HCT116 (cell line): ENCODE measurements at regions not wholly inside any gene's neighbourhood (a gene's known extent, or its start where the extent isn't known, plus 50 kb on each side); places are given as distances from the start of the nearest gene placed in this dataset.

ENCODE experiments used
- CBX3 ChIP-seq: IDR thresholded peaks from 2 replicates; pipeline ENCODE4 v1.6.1; 2012; ENCODE audit warnings: low read depth
- EZH2 ChIP-seq: fragments of 200-600 bp; sonication (generic); IDR thresholded peaks from 2 replicates; pipeline ENCODE4 v1.6.1; 2017; ENCODE audit warnings: antibody characterized with exemption, mixed run types
- EZH2phosphoT487 ChIP-seq: fragments of 200-600 bp; IDR thresholded peaks from 2 replicates; pipeline ENCODE4 v1.6.1; 2018; ENCODE audit warnings: antibody characterized with exemption, borderline replicate concordance
- JUND ChIP-seq: IDR thresholded peaks from 2 replicates; pipeline ENCODE4 v1.6.1; 2012
- POLR2A ChIP-seq: IDR thresholded peaks from 2 replicates; pipeline ENCODE4 v1.7.0; 2011; ENCODE audit warnings: borderline replicate concordance; ENCODE audit not compliant: insufficient read depth, insufficient read length; ENCODE audit errors: extremely low read depth
- POLR2AphosphoS5 ChIP-seq: IDR thresholded peaks from 2 replicates; pipeline ENCODE4 v1.6.1; 2011; ENCODE audit warnings: mild to moderate bottlenecking, low read depth, low read length, moderate library complexity
- SIN3A ChIP-seq: IDR thresholded peaks from 2 replicates; pipeline ENCODE4 v1.6.1; 2012; ENCODE audit warnings: low read depth
- SP1 ChIP-seq: IDR thresholded peaks from 2 replicates; pipeline ENCODE4 v1.6.1; 2012; ENCODE audit warnings: low read depth
- SRF ChIP-seq: IDR thresholded peaks from 2 replicates; pipeline ENCODE4 v1.6.1; 2012; ENCODE audit warnings: low read depth
- TCF7L2 ChIP-seq: IDR thresholded peaks from 2 replicates; pipeline ENCODE4 v1.7.0; 2011; ENCODE audit warnings: borderline replicate concordance, inconsistent platforms; ENCODE audit not compliant: insufficient read depth, insufficient read length; ENCODE audit errors: extremely low read depth
- ZFX ChIP-seq: fragments of 450-650 bp; IDR thresholded peaks from 2 replicates; pipeline ENCODE4 v1.6.1; 2017
- TF ChIP-seq, protein P1 (sequence below): IDR thresholded peaks from 2 replicates; pipeline ENCODE4 v1.6.1; 2012; ENCODE audit warnings: low read depth
- TF ChIP-seq, protein P2 (sequence below): IDR thresholded peaks from 2 replicates; pipeline ENCODE4 v1.6.1; 2012
- TF ChIP-seq, protein P3 (sequence below), 3 experiments: fragments of 200-600 bp in 1 of 3; sonication (generic) in 1 of 3; IDR thresholded peaks in 2 of 3; conservative IDR thresholded peaks in 1 of 3; 2 replicates each; pipeline ENCODE4 v1.5.1; 2012 to 2017; ENCODE audit warnings: low read depth in 2 of 3, low read length in 2 of 3, antibody characterized with exemption in 1 of 3, borderline replicate concordance in 1 of 3, control low read depth in 1 of 3, mild to moderate bottlenecking in 1 of 3, mixed read lengths in 1 of 3, mixed run types in 1 of 3, moderate library complexity in 1 of 3; ENCODE audit not compliant: insufficient read depth in 1 of 3

- TF ChIP-seq, protein P1, sequence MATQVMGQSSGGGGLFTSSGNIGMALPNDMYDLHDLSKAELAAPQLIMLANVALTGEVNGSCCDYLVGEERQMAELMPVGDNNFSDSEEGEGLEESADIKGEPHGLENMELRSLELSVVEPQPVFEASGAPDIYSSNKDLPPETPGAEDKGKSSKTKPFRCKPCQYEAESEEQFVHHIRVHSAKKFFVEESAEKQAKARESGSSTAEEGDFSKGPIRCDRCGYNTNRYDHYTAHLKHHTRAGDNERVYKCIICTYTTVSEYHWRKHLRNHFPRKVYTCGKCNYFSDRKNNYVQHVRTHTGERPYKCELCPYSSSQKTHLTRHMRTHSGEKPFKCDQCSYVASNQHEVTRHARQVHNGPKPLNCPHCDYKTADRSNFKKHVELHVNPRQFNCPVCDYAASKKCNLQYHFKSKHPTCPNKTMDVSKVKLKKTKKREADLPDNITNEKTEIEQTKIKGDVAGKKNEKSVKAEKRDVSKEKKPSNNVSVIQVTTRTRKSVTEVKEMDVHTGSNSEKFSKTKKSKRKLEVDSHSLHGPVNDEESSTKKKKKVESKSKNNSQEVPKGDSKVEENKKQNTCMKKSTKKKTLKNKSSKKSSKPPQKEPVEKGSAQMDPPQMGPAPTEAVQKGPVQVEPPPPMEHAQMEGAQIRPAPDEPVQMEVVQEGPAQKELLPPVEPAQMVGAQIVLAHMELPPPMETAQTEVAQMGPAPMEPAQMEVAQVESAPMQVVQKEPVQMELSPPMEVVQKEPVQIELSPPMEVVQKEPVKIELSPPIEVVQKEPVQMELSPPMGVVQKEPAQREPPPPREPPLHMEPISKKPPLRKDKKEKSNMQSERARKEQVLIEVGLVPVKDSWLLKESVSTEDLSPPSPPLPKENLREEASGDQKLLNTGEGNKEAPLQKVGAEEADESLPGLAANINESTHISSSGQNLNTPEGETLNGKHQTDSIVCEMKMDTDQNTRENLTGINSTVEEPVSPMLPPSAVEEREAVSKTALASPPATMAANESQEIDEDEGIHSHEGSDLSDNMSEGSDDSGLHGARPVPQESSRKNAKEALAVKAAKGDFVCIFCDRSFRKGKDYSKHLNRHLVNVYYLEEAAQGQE: no peak
- TF ChIP-seq EZH2: no peak
- TF ChIP-seq SIN3A: no peak
- TF ChIP-seq, protein P2, sequence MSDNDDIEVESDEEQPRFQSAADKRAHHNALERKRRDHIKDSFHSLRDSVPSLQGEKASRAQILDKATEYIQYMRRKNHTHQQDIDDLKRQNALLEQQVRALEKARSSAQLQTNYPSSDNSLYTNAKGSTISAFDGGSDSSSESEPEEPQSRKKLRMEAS: no peak
- TF ChIP-seq, protein P3, sequence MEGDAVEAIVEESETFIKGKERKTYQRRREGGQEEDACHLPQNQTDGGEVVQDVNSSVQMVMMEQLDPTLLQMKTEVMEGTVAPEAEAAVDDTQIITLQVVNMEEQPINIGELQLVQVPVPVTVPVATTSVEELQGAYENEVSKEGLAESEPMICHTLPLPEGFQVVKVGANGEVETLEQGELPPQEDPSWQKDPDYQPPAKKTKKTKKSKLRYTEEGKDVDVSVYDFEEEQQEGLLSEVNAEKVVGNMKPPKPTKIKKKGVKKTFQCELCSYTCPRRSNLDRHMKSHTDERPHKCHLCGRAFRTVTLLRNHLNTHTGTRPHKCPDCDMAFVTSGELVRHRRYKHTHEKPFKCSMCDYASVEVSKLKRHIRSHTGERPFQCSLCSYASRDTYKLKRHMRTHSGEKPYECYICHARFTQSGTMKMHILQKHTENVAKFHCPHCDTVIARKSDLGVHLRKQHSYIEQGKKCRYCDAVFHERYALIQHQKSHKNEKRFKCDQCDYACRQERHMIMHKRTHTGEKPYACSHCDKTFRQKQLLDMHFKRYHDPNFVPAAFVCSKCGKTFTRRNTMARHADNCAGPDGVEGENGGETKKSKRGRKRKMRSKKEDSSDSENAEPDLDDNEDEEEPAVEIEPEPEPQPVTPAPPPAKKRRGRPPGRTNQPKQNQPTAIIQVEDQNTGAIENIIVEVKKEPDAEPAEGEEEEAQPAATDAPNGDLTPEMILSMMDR (IDR thresholded peaks at IDR 0.05 in 2 of 3, conservative IDR thresholded peaks at IDR 0.05 in 1 of 3; ENCODE audit: borderline replicate concordance in 1 of 3, insufficient read depth in 1 of 3, low read depth in 2 of 3, low read length in 2 of 3): no peak
- no peak for TF ChIP-seq SRF
- no peak for TF ChIP-seq POLR2AphosphoS5
- TF ChIP-seq SP1: no peak
- no peak for TF ChIP-seq POLR2A
- TF ChIP-seq EZH2phosphoT487: no peak
- TF ChIP-seq TCF7L2: no peak
- TF ChIP-seq CBX3: no peak
- no peak for TF ChIP-seq JUND
- no peak for TF ChIP-seq ZFX
These were observed 105.9 kb downstream of the SLC17A6 start for GRCh38 chr11:22444076-22444475.
